Frontal cortex (tissue), 3 donors: ENCODE measurements at regions not wholly inside any gene's neighbourhood (a gene's known extent, or its start where the extent isn't known, plus 50 kb on each side); places are given as distances from the start of the nearest gene placed in this dataset.
A peak's percentile ranks its signal among the peaks of the same experiment; 100 is the strongest.

Experiments
- DNase-seq, 2 donors: peaks; one replicate each; pipeline ENCODE4 v3.0.0; 2012; ENCODE audit warnings: low spot score in 2 of 2
- FAIRE-seq: peaks from 2 replicates; lab custom pipeline; 2012; peaks lifted over from hg19 to GRCh38; lab: Jason Lieb, UNC
- donor health status: control.
- donor health status: control.
- donor health status: control.

DNA sequence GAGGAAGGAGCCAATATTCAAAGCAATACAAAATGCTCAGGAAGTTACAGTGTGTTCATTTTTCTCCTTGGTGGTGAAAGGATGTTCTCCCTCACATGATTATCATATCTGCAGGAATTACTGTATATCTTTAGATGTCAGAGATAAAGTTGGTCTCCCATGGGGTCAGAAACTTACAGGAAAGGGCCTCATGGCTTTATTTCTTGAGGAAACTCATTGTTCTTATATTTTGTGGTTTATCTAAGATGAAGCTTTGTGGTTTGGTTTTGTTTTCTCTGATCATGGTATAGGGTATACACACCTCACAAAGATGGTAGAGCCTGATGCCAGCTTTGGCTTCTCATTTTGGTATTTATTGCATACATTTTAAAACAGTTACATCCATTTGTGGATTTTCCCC is 100.5 kb upstream of the STXBP5 start:
- FAIRE-seq (no peak), DNase-seq (no peak)

GRCh38 chr6:147105786-147106185 is 98.4 kb upstream of the STXBP5 start:
- no peak for DNase-seq
- no peak for FAIRE-seq

GRCh38 chr6:147106759-147107401 is 97.3 kb upstream of the STXBP5 start:
- DNase-seq (no peak), FAIRE-seq (no peak)

GRCh38 chr6:147108259-147108910 is 95.8 kb upstream of the STXBP5 start:
- no peak for FAIRE-seq
- no peak for DNase-seq

- FAIRE-seq (no peak), DNase-seq (no peak)
These were observed 94.5 kb upstream of the STXBP5 start for GRCh38 chr6:147109707-147110106.

GRCh38 chr6:147116056-147116455 is 88.2 kb upstream of the STXBP5 start:
- no peak for DNase-seq
- no peak for FAIRE-seq

- FAIRE-seq (no peak), DNase-seq (no peak)
These were observed 87.2 kb upstream of the STXBP5 start for GRCh38 chr6:147117011-147117410.

- DNase-seq = no peak
These were observed 86.6 kb upstream of the STXBP5 start for GRCh38 chr6:147117580-147117979.

DNA sequence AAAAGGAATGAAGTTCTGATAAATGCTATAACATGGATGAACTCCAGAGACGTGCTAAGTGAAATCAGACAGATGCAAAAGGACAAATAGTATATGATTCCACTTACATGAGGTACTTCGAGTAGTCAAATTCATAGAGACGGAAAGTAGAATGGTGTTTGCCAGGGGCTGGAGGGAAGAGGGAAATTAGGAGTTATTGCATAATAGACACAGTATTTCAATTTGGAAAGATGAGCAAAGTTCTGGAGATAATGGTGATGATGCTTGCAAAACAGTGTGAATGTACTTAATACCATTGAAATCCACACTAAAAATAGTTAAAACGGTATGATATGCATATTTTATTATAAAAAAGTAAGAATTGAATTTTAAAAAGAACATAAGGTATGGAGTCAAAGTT is 84.9 kb upstream of the STXBP5 start:
- FAIRE-seq = no peak

More at GRCh38 chr6:147117580-147117979, 86.6 kb upstream of the STXBP5 start:
- no peak for FAIRE-seq

DNA sequence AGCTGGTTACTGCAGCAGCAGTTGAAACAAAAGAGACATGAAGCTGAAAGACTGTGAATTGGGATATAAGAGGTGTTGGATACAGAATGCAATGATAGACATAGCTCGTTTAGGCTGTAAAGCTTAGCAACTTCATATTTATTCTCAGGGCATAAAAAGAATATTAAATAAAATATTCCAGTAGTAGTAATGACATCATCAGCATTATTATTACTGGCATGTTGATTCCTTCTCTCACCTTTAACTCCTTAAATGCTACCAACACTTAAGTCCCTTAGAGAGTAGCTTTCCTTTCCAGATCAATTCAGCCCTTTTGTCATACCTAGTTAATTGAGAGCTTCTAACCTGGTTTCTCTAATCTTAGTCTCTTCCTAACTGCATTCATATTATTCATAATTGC is 81.4 kb upstream of the STXBP5 start:
- DNase-seq (no peak), FAIRE-seq (no peak)

More for the DNA sequence above, 84.9 kb upstream of the STXBP5 start:
- DNase-seq = no peak

DNA sequence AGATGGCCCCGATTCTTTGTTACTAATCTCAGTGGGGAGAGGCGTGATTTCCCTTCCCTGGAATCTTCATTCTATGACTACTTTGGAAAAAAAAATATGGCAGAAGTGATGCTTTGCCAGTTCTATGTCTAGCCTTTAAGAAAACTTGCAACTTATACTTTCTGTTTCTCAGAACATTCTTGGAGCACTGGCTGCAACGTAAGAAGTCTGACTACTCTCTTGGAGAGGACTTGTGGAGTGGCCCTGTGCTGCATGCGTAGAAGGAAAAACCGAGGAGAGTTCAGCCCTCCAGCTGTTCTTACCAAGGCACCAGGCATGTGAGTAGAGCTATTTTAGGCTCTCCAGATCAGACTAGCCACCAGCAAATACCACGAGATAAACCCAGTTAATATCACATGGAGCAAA is 77.6 kb upstream of the STXBP5 start:
- no peak for FAIRE-seq
- no peak for DNase-seq

GRCh38 chr6:147127587-147127986 is 76.6 kb upstream of the STXBP5 start:
- DNase-seq (no peak), FAIRE-seq (no peak)

DNA sequence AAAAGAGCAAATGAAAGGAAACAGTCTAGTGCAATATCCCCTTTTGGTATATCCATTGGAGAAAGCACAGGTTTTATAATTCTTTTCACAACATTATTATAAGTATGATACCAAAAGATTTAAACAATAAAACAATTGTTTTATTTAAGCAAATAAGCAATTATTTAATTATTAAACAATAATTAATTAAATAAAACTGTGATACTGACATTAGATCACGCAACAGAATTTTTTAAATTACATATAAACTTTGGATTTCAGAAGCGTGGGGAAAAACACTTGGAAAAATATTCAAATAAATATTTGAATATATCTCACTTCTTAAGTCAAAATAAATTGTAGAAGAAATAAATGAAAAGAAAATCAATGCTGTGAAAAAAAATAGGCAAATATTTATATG is 76.2 kb upstream of the STXBP5 start:
- FAIRE-seq = peak; percentile 59
- no peak for DNase-seq

GRCh38 chr6:147131532-147132128 is 72.6 kb upstream of the STXBP5 start:
- DNase-seq (no peak), FAIRE-seq (no peak)

DNA sequence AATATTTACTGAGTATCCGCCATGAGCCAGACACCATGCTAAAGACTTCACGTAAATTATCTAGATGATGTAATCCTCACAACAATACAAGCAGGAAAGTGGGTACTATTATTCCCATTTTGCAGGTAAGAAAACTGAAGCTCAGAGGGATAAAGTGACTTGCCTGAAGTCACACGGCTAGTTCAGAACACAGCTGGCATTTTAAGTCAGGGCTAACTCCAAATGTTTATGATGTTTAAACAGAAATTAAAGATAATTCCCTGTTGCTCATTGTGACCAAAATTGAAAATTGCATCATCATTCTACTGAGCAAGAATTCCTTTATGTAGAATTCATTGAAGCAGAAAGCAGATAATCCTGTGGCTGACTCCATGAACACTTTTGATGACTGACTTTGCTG is 71.3 kb upstream of the STXBP5 start:
- FAIRE-seq = no peak
- DNase-seq = no peak

DNA sequence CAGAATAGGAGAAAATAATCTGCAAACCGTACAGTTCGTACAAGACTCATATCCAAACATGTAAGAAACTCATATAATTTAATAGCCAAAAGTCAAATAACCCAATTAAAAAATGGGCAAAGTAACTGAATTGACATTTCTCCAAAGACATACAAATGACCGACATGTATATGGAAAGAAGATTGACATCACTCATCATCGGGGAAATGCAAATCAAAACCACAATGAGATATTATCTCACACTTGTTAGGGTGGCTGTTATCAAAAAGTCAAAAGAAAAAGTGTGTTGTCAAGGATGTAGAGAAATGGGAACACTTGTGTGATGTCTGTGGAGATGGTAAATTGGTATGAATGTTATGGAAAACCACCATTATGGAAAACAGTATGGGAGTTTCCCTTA is 70.5 kb upstream of the STXBP5 start:
- DNase-seq (no peak), FAIRE-seq (no peak)

DNA sequence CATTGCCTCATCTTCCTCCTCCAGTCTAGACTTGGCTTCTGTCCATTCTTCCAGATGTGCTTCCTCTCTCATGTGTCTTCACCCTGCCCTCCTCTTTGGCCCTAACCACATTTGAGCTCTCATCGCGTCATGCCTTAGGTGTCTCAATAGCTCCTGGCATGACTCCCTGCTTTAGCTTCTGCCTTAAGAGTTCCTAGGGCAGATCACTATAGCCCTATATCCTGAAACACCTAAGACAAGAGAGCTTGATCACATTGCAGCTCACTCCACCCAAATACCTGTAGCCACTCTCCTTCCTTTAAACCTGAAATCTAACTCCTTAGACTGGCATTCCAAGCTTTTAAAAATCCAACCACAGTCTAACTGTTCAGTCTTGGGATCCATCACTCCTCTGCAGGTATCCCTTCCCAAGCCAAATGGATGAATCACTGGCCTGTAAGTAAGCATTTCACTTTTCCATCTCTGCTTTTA is 69.0 kb upstream of the STXBP5 start:
- DNase-seq (no peak), FAIRE-seq (no peak)

DNA sequence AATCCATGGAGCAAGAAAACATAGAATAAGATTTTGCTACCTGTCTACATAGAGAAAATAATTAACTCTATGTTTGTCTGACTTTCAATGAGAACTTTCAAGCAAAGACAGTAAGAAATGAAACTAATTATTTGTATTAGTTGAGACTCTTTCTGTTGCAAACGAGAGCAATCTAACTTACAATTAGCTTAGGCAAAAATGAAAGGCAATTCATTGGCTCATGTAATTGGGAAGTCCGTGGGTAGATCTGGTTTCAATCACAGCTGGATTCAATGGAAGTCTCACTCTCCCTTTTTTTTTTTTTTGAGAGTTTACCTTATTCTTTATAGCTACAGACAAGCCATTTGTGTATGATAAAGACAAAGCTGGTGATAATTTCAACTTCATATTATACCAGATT is 68.2 kb upstream of the STXBP5 start:
- no peak for DNase-seq
- no peak for FAIRE-seq

- FAIRE-seq (no peak), DNase-seq (no peak)
These were observed 66.2 kb upstream of the STXBP5 start for GRCh38 chr6:147137986-147138385.

DNA sequence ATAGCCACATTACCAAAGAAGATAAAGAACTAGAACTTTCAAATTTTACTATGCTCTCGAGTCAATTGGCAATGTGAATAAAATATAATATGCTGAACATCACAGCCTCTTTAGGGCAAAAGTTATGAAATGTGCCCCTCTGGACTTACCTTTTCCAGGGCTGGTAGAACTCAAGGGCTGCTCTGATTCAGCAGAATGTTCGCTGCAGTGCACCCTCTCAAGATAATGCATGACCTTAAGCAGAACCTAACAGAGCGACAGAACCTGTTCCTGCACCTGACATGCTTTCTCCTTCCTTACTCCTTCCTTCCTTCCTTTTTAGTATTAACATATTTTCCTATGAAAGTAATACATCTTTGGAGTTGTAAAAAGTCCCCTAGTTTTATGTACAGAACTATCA is 65.4 kb upstream of the STXBP5 start:
- DNase-seq (no peak), FAIRE-seq (no peak)

DNA sequence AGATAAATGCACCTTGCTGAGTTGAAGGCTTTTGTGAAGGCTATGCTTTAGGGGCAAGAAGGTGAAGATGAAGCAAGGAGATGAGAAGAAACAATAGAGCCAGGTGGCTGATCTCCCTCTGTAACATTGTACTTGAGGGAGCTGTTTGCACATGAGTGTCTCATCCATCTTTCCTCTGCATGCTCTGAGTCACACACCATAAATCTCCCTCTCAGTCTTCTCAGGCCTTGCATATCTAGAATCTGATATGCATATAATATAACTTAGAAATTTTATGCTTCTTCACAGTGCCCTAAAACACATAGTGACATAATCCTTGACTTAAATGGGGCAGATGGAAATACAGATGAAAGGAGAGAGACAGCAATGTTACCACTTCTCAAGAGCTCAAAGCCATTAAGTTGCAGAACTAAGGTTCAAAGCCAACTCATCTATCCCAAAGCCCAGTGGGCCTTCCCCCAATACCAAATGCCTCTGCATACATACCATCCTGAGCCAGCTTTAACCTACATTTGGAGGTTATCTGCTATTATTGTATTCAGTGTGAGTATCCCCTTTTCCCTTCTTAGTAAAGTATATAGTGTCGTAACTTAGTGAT is 62.4 kb upstream of the STXBP5 start:
- no peak for DNase-seq
- no peak for FAIRE-seq
